Keratinocyte (primary cell): ENCODE measurements at regions not wholly inside any gene's neighbourhood (a gene's known extent, or its start where the extent isn't known, plus 50 kb on each side); places are given as distances from the start of the nearest gene placed in this dataset.

Experiments
- DNase-seq: peaks from one replicate; pipeline ENCODE4 v3.0.0-alpha.2; 2011; ENCODE audit warnings: low read depth, missing footprints, low spot score
- FAIRE-seq: peaks from 2 replicates; lab custom pipeline; 2011; peaks lifted over from hg19 to GRCh38; lab: Jason Lieb, UNC
- H2AFZ ChIP-seq: 2 replicates; pipeline ENCODE4 v1.6.0; 2012; ENCODE audit warnings: low read length, control low read depth, inconsistent platforms; ENCODE audit not compliant: control insufficient read depth
- H3K27ac ChIP-seq: 2 replicates; pipeline ENCODE4 v1.5.1; 2011; ENCODE audit warnings: low read length; ENCODE audit not compliant: control insufficient read depth, insufficient read depth
- H3K27me3 ChIP-seq: 3 replicates; pipeline ENCODE4 v1.6.0; 2011; ENCODE audit warnings: low read length; ENCODE audit not compliant: control insufficient read depth, insufficient read depth; ENCODE audit errors: extremely low read depth
- H3K36me3 ChIP-seq, 2 experiments: 2 replicates in 1 of 2; 3 replicates in 1 of 2; pipeline ENCODE4 v1.5.1; 2011; ENCODE audit warnings: low read length in 2 of 2, mild to moderate bottlenecking in 1 of 2; ENCODE audit not compliant: control insufficient read depth in 2 of 2, insufficient read depth in 2 of 2; ENCODE audit errors: extremely low read depth in 1 of 2
- H3K4me1 ChIP-seq: 3 replicates; pipeline ENCODE4 v1.5.1; 2011; ENCODE audit warnings: low read length; ENCODE audit not compliant: control insufficient read depth, insufficient read depth; ENCODE audit errors: extremely low read depth
- H3K4me2 ChIP-seq: 3 replicates; pipeline ENCODE4 v1.6.0; 2011; ENCODE audit warnings: low read depth, low read length; ENCODE audit not compliant: control insufficient read depth, insufficient read depth; ENCODE audit errors: extremely low read depth
- H3K4me3 ChIP-seq, 3 experiments: fragments of 200-600 bp in 1 of 3; sonication (generic) in 1 of 3; 2 replicates in 2 of 3; 3 replicates in 1 of 3; pipeline ENCODE4 v1.5.1; 2011 to 2016; ENCODE audit warnings: low read length in 3 of 3, mild to moderate bottlenecking in 3 of 3, control low read depth in 2 of 3, inconsistent platforms in 1 of 3, low read depth in 1 of 3, mixed read lengths in 1 of 3, mixed run types in 1 of 3, moderate library complexity in 1 of 3; ENCODE audit not compliant: control insufficient read depth in 2 of 3, insufficient read depth in 2 of 3; ENCODE audit errors: extremely low read depth in 1 of 3
- H3K79me2 ChIP-seq: 2 replicates; pipeline ENCODE4 v1.6.0; 2012; ENCODE audit warnings: low read length; ENCODE audit not compliant: control insufficient read depth, insufficient read depth
- H3K9ac ChIP-seq: 3 replicates; pipeline ENCODE4 v1.6.0; 2011; ENCODE audit warnings: low read length; ENCODE audit not compliant: control insufficient read depth, insufficient read depth; ENCODE audit errors: extremely low read depth
- H3K9me1 ChIP-seq: 3 replicates; pipeline ENCODE4 v1.6.0; 2011; ENCODE audit warnings: low read length; ENCODE audit not compliant: control insufficient read depth, insufficient read depth; ENCODE audit errors: extremely low read depth
- H3K9me3 ChIP-seq: 2 replicates; pipeline ENCODE4 v1.5.1; 2012; ENCODE audit warnings: low read depth, low read length; ENCODE audit not compliant: control insufficient read depth
- H4K20me1 ChIP-seq: 3 replicates; pipeline ENCODE4 v1.6.0; 2011; ENCODE audit warnings: low read length; ENCODE audit not compliant: control insufficient read depth, insufficient read depth; ENCODE audit errors: extremely low read depth
- EZH2 ChIP-seq: IDR thresholded peaks from one replicate; pipeline ENCODE4 v1.6.1; 2012; ENCODE audit warnings: inconsistent platforms, mild to moderate bottlenecking, low read length, moderate library complexity
- dilution Hi-C: fragments of 300-500 bp; cut with MboI; formaldehyde crosslinking; loops from one replicate; pipeline ENCODE4 v1.7.0; 2020; ENCODE audit warnings: low sequenced_read_pairs; ENCODE audit not compliant: extremely low pct_ligation_motif_present
- TF ChIP-seq, protein P1 (sequence below), 3 experiments: IDR thresholded peaks in 1 of 3; conservative IDR thresholded peaks in 1 of 3; optimal IDR thresholded peaks in 1 of 3; 2 replicates in 2 of 3; 3 replicates in 1 of 3; pipeline versions ENCODE3 to v1.5.1; 2011; ENCODE audit warnings: low read length in 3 of 3, mild to moderate bottlenecking in 3 of 3, moderate library complexity in 2 of 3, control low read depth in 1 of 3, inconsistent platforms in 1 of 3; ENCODE audit not compliant: insufficient read depth in 2 of 3; ENCODE audit errors: extremely low read depth in 1 of 3

DNA sequence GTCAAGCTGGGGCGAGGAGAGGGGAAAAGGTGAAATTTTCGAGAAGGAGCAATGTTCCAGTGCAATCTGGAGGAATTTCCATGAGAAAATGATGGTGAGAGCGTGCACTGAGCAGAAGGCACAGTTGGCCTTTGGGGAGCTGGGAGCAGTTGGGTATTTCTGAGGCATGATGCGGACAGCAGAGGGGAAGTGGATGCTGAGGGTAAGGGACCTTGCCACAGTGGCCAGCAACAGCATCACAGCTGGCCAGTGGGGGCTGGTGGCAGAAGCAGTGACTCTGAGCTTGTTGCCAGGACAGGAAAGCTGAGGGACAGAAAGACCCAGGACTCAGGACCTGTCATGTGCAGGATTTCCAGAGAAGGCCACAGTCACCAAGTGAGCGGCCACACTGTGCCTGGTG lies 98.9 kb downstream of the LSM3 start:
- Histone ChIP-seq H3K27ac (no peak overlapping the region), H4K20me1 (no peaks in the 10 kb centered on the region), H3K9me1 (no peaks in the 10 kb centered on the region), H2AFZ (no peak overlapping the region), H3K4me1 (peaks cover 18% of the 10 kb centered on the region), H3K9me3 (no peaks in the 10 kb centered on the region), H3K79me2 (no peaks in the 10 kb centered on the region), H3K4me2 (no peak overlapping the region), H3K27me3 (no peaks in the 10 kb centered on the region), H3K9ac (no peak overlapping the region), H3K36me3 (no peaks in the 10 kb centered on the region), H3K4me3 (no peak overlapping the region)
- FAIRE-seq (no peak), DNase-seq (no peak)
- TF ChIP-seq, protein P1, sequence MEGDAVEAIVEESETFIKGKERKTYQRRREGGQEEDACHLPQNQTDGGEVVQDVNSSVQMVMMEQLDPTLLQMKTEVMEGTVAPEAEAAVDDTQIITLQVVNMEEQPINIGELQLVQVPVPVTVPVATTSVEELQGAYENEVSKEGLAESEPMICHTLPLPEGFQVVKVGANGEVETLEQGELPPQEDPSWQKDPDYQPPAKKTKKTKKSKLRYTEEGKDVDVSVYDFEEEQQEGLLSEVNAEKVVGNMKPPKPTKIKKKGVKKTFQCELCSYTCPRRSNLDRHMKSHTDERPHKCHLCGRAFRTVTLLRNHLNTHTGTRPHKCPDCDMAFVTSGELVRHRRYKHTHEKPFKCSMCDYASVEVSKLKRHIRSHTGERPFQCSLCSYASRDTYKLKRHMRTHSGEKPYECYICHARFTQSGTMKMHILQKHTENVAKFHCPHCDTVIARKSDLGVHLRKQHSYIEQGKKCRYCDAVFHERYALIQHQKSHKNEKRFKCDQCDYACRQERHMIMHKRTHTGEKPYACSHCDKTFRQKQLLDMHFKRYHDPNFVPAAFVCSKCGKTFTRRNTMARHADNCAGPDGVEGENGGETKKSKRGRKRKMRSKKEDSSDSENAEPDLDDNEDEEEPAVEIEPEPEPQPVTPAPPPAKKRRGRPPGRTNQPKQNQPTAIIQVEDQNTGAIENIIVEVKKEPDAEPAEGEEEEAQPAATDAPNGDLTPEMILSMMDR (optimal IDR thresholded peaks at IDR 0.05 in 1 of 3, IDR thresholded peaks at IDR 0.05 in 1 of 3, conservative IDR thresholded peaks at IDR 0.05 in 1 of 3; ENCODE audit: extremely low read depth in 1 of 3, insufficient read depth in 2 of 3, low read length in 3 of 3), result no peak
- TF ChIP-seq EZH2, result no peak
- dilution Hi-C loops, result no loop called here

DNA sequence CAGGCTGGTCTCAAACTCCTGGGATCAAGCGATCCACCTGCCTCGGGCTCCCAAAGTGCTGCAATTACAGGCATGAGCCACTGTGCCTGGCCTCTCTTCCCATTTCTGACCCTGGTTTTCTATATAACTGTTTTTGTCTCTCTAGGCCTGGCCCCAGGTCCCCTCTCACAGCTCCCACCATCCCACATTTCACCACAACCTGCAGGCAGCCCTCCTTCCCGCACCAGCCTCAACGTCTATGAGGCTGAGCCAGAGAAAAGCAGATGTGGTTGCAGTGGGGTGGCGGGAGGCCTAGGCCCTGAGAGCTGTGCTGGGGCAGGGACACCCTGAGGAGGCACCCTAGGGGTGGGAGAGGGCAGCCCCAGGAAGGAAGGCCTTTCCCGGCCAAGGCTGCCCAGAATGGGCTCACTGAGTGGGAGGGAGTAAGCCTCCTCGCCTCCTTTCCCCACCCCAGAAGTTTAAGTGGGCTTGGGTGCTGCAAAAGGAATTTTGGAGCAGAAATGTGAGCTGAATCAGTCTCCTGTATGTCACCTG lies 99.7 kb downstream of the LSM3 start:
- no peaks in the 10 kb centered on the region for H3K9me3 ChIP-seq
- DNase-seq (no peak), FAIRE-seq (no peak)
- H2AFZ ChIP-seq, result no peak overlapping the region
- no peaks in the 10 kb centered on the region for H3K9me1 ChIP-seq
- no peaks in the 10 kb centered on the region for H3K27me3 ChIP-seq
- TF ChIP-seq, protein P1 (optimal IDR thresholded peaks at IDR 0.05 in 1 of 3, IDR thresholded peaks at IDR 0.05 in 1 of 3, conservative IDR thresholded peaks at IDR 0.05 in 1 of 3; ENCODE audit: extremely low read depth in 1 of 3, insufficient read depth in 2 of 3, low read length in 3 of 3), result no peak
- TF ChIP-seq EZH2, result no peak
- dilution Hi-C loops, result no loop called here
- no peak overlapping the region for H3K4me3 ChIP-seq
- no peaks in the 10 kb centered on the region for H3K36me3 ChIP-seq
- no peaks in the 10 kb centered on the region for H4K20me1 ChIP-seq
- H3K4me1 ChIP-seq, result peaks cover 18% of the 10 kb centered on the region
- no peak overlapping the region for H3K4me2 ChIP-seq
- no peaks in the 10 kb centered on the region for H3K79me2 ChIP-seq
- no peak overlapping the region for H3K27ac ChIP-seq
- no peak overlapping the region for H3K9ac ChIP-seq
